GM10847 (cell line): ENCODE measurements at regions not wholly inside any gene's neighbourhood (a gene's known extent, or its start where the extent isn't known, plus 50 kb on each side); places are given as distances from the start of the nearest gene placed in this dataset.

Experiments used
- POLR2A ChIP-seq: IDR thresholded peaks from 2 replicates; pipeline ENCODE4 v1.6.1; 2011; ENCODE audit not compliant: insufficient read length; ENCODE audit errors: extremely low read depth

GRCh38 chr1:58836408-58836807 lies 52.6 kb upstream of the JUN start:
- TF ChIP-seq POLR2A, result no peak

DNA sequence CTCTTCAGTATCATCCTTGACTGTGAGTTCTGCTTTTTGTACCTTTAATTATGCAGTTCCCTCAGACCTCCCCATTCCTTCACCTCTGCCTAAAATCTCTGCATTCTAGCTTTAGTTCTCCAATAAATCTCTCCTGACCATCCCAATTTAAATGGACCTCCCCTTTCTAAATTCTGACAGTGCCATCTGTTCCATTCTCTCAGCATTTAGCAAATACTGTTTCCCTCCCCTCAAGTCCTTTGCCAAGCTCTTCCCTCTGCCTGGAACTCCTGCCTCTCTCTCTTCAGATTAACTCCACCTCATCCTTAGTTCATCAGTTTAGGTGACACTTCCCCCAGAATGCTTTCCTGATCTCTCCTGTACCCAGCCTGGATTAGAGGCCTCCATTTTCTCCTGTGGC lies 54.0 kb upstream of the JUN start:
- no peak for TF ChIP-seq POLR2A

DNA sequence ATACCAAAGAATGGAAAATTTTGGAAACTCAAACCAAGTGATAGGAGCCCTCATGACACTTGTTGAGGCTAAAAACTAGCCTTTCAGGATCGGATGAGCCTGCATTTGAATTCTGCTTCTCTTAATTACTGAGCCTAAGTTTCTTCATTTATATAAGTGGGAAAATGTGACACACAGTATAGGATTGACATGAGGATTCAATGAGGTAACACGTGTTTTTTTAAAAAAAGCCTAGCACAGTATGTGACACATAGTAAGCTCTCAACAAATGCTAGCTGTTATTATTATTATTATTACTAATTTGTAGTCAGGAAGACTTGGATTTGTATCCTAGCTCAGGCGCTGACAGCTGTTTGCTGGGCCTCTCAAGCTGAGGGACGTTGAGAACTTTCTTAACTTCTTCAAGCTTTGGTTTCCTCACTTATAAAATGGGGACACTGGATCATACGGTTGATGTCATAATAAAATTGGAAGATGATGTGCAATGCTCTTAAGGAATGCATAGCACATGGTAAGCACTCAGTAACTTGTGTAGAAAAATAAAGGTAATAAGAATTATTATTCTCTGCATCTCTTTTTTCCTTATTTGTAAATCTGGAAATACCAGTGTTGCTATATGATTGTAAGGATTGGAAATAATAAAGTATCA lies 55.4 kb upstream of the JUN start:
- no peak for TF ChIP-seq POLR2A

- no peak for TF ChIP-seq POLR2A
Observed at GRCh38 chr1:58839846-58840835, 56.3 kb upstream of the JUN start.

DNA sequence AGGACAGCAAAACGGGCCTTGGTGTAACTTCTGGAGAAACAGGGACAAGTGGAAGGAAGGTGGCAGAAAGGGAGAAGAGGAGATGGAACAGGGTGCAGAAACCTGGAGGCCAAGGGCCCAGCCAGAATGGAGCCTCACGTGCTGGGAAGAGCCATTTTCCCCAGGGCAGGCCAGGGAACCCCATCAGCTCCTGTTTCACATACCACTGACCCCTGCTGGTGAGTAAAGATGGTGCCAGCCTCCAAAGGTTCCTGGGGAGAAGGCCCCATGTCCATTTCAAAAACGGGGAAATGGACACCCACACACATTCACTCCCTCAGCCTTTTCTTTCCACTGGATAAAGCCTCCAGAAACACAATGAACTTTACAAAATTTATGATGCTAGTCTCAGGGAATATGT lies 57.6 kb upstream of the JUN start:
- no peak for TF ChIP-seq POLR2A

GRCh38 chr1:58842941-58843340 lies 59.1 kb upstream of the JUN start:
- TF ChIP-seq POLR2A, result no peak

DNA sequence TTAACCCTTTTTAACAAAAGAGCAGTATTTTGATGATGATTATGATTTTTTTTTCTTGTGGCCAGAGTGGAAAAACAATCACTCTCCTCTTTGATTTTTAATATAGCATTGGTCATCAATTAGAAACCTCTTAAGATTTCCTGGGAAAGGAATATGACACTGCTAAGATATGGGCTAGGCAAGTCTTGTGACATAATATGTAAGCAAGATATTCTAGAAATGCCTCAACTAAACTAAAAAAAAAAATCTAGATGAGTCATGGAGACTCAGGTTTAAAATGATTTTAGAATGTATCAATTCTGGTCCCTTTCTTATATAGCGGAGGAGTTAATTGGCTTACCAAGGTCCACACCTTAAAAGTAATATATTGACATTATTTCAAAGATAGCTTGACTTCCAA lies 60.3 kb upstream of the JUN start:
- TF ChIP-seq POLR2A, result no peak

- TF ChIP-seq POLR2A, result no peak
Observed at GRCh38 chr1:58845942-58846341, 62.1 kb upstream of the JUN start.

GRCh38 chr1:58848818-58849411 lies 65.1 kb upstream of the JUN start:
- no peak for TF ChIP-seq POLR2A

DNA sequence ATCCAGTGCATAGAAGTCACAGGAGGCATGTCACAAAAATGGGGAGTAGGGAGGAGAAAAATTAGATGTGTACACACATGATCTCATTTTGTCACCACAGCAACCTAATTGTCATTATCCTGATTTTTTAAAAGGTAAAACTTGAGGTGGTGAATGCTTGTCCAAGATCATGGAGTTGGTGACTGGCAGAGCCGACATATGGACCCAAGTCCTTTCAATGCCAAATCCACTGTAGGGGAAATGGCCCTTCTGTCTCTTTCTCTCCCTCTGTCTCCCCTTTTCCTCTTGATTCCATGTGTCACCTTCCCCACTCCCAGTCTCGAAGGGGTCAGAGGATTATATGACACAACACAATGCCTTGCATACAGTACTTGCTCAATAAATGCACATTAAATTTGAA lies 65.7 kb upstream of the JUN start:
- TF ChIP-seq POLR2A, result no peak

DNA sequence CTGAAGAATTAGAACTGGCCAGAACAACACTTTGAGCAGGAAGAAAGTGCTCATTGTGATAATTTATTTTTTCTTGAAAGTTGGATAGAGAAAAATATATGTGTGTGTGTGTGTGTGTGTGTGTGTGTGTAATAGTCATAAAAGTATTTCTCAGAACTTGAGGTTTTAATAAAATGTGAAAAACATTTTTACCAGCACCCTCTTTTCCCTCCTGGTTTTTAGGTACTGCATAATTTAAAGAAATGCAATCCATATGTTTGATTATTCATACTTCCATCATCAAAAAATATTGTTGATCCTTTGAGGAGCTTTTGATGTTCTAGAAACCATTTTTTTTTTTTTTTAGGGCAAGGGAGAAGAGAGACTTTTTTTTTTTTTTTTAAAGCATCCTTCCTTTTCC lies 66.8 kb upstream of the JUN start:
- no peak for TF ChIP-seq POLR2A

GRCh38 chr1:58852731-58853485 lies 69.1 kb upstream of the JUN start:
- TF ChIP-seq POLR2A, result no peak

- no peak for TF ChIP-seq POLR2A
Observed at GRCh38 chr1:58854576-58854975, 70.7 kb upstream of the JUN start.

- TF ChIP-seq POLR2A, result no peak
Observed at GRCh38 chr1:58855274-58856165, 71.7 kb upstream of the JUN start.
